SK-N-SH (cell line): ENCODE measurements at regions not wholly inside any gene's neighbourhood (a gene's known extent, or its start where the extent isn't known, plus 50 kb on each side); places are given as distances from the start of the nearest gene placed in this dataset.

Experiments used
- CHD2 ChIP-seq: fragments of 150-350 bp; IDR thresholded peaks from 2 replicates; pipeline ENCODE4 v1.6.1; 2018; ENCODE audit warnings: low read length; ENCODE audit not compliant: partially characterized antibody
- CTCF ChIP-seq: fragments of 200-600 bp; sonication (generic); IDR thresholded peaks from 2 replicates; pipeline ENCODE4 v1.6.1; 2017; ENCODE audit warnings: antibody characterized with exemption, mild to moderate bottlenecking, moderate library complexity
- EP300 ChIP-seq, 2 experiments: IDR thresholded peaks; 2 replicates each; pipeline versions ENCODE4 v1.4.0 to v1.6.1; 2012; ENCODE audit warnings: borderline replicate concordance in 1 of 2, low read depth in 1 of 2, low read length in 1 of 2
- EZH2phosphoT487 ChIP-seq: fragments of 200-600 bp; sonication (generic); IDR thresholded peaks from 2 replicates; pipeline ENCODE4 v1.6.1; 2017; ENCODE audit warnings: low read depth, mixed run types, mild to moderate bottlenecking, antibody characterized with exemption, moderate library complexity, borderline replicate concordance
- GABPA ChIP-seq: IDR thresholded peaks from 2 replicates; pipeline ENCODE4 v1.4.0; 2012; ENCODE audit warnings: low read depth, mild to moderate bottlenecking
- MEF2A ChIP-seq: IDR thresholded peaks from 2 replicates; pipeline ENCODE4 v1.4.0; 2012; ENCODE audit warnings: low read depth, borderline replicate concordance
- NFIC ChIP-seq: IDR thresholded peaks from 2 replicates; pipeline ENCODE4 v1.4.0; 2012; ENCODE audit warnings: borderline replicate concordance
- PBX3 ChIP-seq: IDR thresholded peaks from 2 replicates; pipeline ENCODE4; 2012
- POLR2AphosphoS5 ChIP-seq: IDR thresholded peaks from 2 replicates; pipeline ENCODE4 v1.6.1; 2012; ENCODE audit warnings: low read depth, low read length
- REST ChIP-seq: IDR thresholded peaks from 2 replicates; pipeline ENCODE4 v1.6.1; 2012; ENCODE audit warnings: mild to moderate bottlenecking, low read depth, low read length, moderate library complexity
- USF1 ChIP-seq: IDR thresholded peaks from 2 replicates; pipeline ENCODE4 v1.4.0; 2012; ENCODE audit warnings: low read depth, borderline replicate concordance
- USF2 ChIP-seq: fragments of 150-350 bp; IDR thresholded peaks from 2 replicates; pipeline ENCODE4 v1.6.1; 2017; ENCODE audit warnings: antibody characterized with exemption, low read length, low read depth, borderline replicate concordance

- TF ChIP-seq CTCF (no peak), POLR2AphosphoS5 (no peak), MEF2A (no peak), PBX3 (no peak), EP300 (IDR thresholded peaks at IDR 0.05; ENCODE audit: borderline replicate concordance in 1 of 2, low read depth in 1 of 2, low read length in 1 of 2) (no peak), REST (no peak), NFIC (no peak), USF1 (no peak), GABPA (no peak), USF2 (no peak), EZH2phosphoT487 (no peak), CHD2 (no peak)
Observed at GRCh38 chr5:155512329-155512728, 498.8 kb downstream of the KIF4B start.
